GM06990 (cell line): ENCODE measurements at regions not wholly inside any gene's neighbourhood (a gene's known extent, or its start where the extent isn't known, plus 50 kb on each side); places are given as distances from the start of the nearest gene placed in this dataset.

Experiments
- DNase-seq: peaks from one replicate; pipeline ENCODE4 v3.0.0-alpha.2; 2011; ENCODE audit not compliant: insufficient read length; ENCODE audit errors: extremely low read depth
- H3K27me3 ChIP-seq: replicated peaks from 2 replicates; pipeline ENCODE4 v1.6.0; 2011; ENCODE audit warnings: low read length; ENCODE audit not compliant: control insufficient read depth, insufficient read depth
- H3K36me3 ChIP-seq: 2 replicates; pipeline ENCODE4 v1.5.1; 2011; ENCODE audit warnings: low read length; ENCODE audit not compliant: control insufficient read depth, insufficient read depth
- H3K4me3 ChIP-seq: replicated peaks from 2 replicates; pipeline ENCODE4 v1.5.1; 2011; ENCODE audit warnings: low read depth, mild to moderate bottlenecking, control low read depth, low read length
- CTCF ChIP-seq: IDR thresholded peaks from 2 replicates; pipeline ENCODE4 v1.5.1; 2011; ENCODE audit warnings: low read length, control low read depth, mild to moderate bottlenecking, inconsistent platforms; ENCODE audit not compliant: insufficient read depth, poor library complexity, severe bottlenecking

GRCh38 chr12:124093297-124093696, 120.3 kb downstream of the ZNF664 start:
- H3K36me3 ChIP-seq = no peaks in the 10 kb centered on the region
- DNase-seq = no peak
- no peak overlapping the region for H3K4me3 ChIP-seq
- no peak for TF ChIP-seq CTCF
- no peaks in the 10 kb centered on the region for H3K27me3 ChIP-seq

GRCh38 chr12:124094188-124094587, 121.2 kb downstream of the ZNF664 start:
- H3K27me3 ChIP-seq = peaks cover 2% of the 10 kb centered on the region; the same call in 1 of the 2 replicates
- no peak for TF ChIP-seq CTCF
- H3K4me3 ChIP-seq = no peak overlapping the region
- no peaks in the 10 kb centered on the region for H3K36me3 ChIP-seq
- no peak for DNase-seq

GRCh38 chr12:124094733-124095132, 121.7 kb downstream of the ZNF664 start:
- no peaks in the 10 kb centered on the region for H3K36me3 ChIP-seq
- peaks cover 2% of the 10 kb centered on the region; the same call in 1 of the 2 replicates for H3K27me3 ChIP-seq
- TF ChIP-seq CTCF = no peak
- H3K4me3 ChIP-seq = no peak overlapping the region
- no peak for DNase-seq

DNA sequence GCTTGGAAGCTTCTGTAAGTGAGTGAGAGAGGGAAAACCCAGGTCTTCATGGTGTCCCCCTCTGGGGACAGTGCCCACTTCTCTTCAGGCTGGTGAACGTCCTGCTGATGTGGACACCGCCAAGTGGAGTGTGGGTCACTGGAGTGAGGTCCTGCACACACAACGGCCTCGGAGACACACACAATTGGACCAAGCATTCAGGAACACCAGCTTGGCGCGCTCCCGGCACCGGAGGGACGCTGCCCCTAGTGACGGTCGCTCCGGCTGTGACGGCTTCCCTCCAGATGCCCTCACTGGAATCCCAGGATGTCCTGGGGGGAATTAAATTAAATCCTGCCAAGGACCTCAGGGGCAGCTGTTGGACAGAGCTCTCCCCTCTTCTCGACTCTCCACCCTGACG, 123.1 kb downstream of the ZNF664 start:
- no peak for TF ChIP-seq CTCF
- Histone ChIP-seq H3K36me3 (no peaks in the 10 kb centered on the region), H3K4me3 (no peak overlapping the region), H3K27me3 (peaks cover 2% of the 10 kb centered on the region; the same call in 1 of the 2 replicates)
- no peak for DNase-seq

DNA sequence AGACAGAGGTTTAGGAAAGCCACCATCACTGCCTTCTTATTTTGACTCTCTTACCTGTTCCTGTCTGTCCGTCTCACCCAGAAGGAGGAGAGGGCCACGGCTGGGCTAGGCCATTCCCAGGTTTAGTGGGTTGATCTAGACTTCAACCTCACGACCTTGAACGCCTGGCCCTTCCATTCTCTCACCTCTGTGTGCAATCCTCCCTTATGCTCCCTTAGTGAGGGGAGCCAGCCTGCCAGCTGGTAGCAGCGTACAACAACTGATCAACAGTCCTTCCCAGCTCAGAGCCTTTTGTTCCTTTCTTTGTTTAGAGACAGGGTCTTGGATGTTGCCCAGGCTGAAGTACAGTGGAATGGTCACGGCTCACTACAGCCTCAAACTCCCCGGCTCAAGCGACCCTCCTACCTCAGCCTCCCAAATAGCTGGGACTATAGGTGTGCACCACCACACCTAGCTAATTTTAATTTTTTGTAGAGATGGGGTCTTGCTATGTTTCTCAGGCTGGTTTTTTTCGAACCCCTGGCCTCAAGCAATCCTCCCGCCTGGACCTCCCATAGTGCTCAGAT, 123.9 kb downstream of the ZNF664 start:
- H3K4me3 ChIP-seq = no peak overlapping the region
- no peak for DNase-seq
- no peak for TF ChIP-seq CTCF
- H3K36me3 ChIP-seq = no peaks in the 10 kb centered on the region
- peaks cover 2% of the 10 kb centered on the region; the same call in 1 of the 2 replicates for H3K27me3 ChIP-seq

- peaks cover 2% of the 10 kb centered on the region; the same call in 1 of the 2 replicates for H3K27me3 ChIP-seq
- H3K4me3 ChIP-seq = no peak overlapping the region
- no peaks in the 10 kb centered on the region for H3K36me3 ChIP-seq
- no peak for DNase-seq
- TF ChIP-seq CTCF = no peak
Observed at GRCh38 chr12:124097701-124098100, 124.7 kb downstream of the ZNF664 start.
